HEK293T (cell line): ENCODE measurements at regions not wholly inside any gene's neighbourhood (a gene's known extent, or its start where the extent isn't known, plus 50 kb on each side); places are given as distances from the start of the nearest gene placed in this dataset.

ENCODE experiments used
- ELF4 ChIP-seq: fragments of 450-650 bp; IDR thresholded peaks from 2 replicates; pipeline ENCODE4 v1.6.1; 2017; ENCODE audit warnings: antibody characterized with exemption
- FOXA1 ChIP-seq: fragments of 450-650 bp; IDR thresholded peaks from 2 replicates; pipeline ENCODE4 v1.6.1; 2016; ENCODE audit warnings: mild to moderate bottlenecking
- FOXM1 ChIP-seq: fragments of 450-650 bp; IDR thresholded peaks from 2 replicates; pipeline ENCODE4 v1.6.1; 2017; ENCODE audit warnings: mild to moderate bottlenecking, borderline replicate concordance
- HDGF ChIP-seq: fragments of 450-650 bp; IDR thresholded peaks from 2 replicates; pipeline ENCODE4 v1.6.1; 2017; ENCODE audit warnings: antibody characterized with exemption, borderline replicate concordance
- L3MBTL2 ChIP-seq: fragments of 450-650 bp; conservative IDR thresholded peaks from 2 replicates; pipeline ENCODE4 v1.6.1; 2016; ENCODE audit warnings: mild to moderate bottlenecking
- NFRKB ChIP-seq: fragments of 450-650 bp; IDR thresholded peaks from 2 replicates; pipeline ENCODE4 v1.6.1; 2016; ENCODE audit warnings: mild to moderate bottlenecking, moderate library complexity
- SP1 ChIP-seq: fragments of 450-650 bp; IDR thresholded peaks from 2 replicates; pipeline ENCODE4 v1.6.1; 2017
- SUZ12 ChIP-seq: fragments of 450-650 bp; IDR thresholded peaks from 2 replicates; pipeline ENCODE4 v1.6.1; 2016; ENCODE audit warnings: mild to moderate bottlenecking
- ZNF384 ChIP-seq: fragments of 450-650 bp; IDR thresholded peaks from 2 replicates; pipeline ENCODE4 v1.6.1; 2016

GRCh38 chr3:67739851-67740250, 85.4 kb upstream of the SUCLG2 start:
- TF ChIP-seq NFRKB (no peak), HDGF (no peak), FOXM1 (no peak), ELF4 (no peak), SP1 (no peak), SUZ12 (no peak), L3MBTL2 (no peak), ZNF384 (no peak), FOXA1 (no peak)
